ENCODE measurements at regions not wholly inside any gene's neighbourhood (a gene's known extent, or its start where the extent isn't known, plus 50 kb on each side); places are given as distances from the start of the nearest gene placed in this dataset.

DNA sequence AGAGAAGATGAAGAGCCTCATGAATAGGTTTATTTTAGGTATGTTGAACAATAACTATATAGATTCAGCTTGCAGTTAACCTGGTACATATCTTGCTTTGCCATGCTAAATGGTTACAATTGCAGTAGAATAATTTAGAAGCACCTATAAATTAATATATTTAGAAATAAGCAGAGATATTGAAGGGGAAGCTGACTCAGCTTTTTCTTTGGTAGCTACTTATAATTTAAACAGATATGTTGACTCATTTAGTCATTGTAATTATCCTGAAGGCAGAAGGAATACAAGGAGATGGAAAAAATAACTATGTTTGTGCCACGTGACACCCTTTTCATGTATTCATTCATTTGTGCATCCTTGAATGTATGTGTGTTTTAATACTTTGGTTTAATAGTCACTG, 755.5 kb downstream of the SUCLG1 start:
- DNase-seq (ENCODE audit: low read depth in 4 of 4, low spot score in 3 of 4), result no peak

DNA sequence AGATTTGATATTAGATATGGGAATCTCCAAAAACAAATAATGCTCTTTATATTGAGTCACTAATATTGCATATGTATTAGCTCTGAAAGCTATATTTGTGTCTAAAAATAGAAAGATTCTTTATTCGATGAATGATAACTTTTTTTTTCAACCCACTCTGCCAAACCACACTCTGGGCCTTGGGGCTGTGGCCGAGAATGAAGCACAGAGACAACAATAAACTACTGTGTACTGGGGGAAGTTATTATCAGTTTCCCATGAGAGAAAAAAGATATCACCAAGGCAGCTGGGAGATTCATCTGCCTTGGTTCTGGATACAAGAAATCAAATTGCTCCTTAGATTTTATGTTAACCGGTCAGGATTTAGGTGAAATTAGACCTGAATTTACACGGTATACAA, 762.2 kb downstream of the SUCLG1 start:
- DNase-seq (ENCODE audit: low read depth in 4 of 4, low spot score in 3 of 4), result no peak

DNA sequence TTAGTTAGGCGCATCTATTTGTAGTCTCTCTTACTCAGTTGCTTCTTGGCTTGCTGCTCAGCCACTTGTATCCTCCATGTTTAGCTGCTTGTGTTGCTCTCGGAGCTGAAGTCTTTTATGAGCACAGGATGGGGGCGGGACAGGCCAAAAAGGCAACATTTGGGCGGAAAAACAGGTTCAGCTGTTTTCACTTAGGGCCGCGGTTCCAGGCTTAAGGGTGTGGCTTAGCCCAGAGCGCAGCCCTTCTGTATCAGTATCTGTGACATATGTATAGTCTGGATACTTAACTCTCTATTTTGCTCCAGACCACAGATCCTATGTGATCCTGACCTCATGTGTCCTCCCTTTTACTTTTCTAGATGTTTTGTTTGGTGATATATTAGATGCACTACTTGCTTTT, 763.5 kb downstream of the SUCLG1 start:
- no peak for DNase-seq (ENCODE audit: low read depth in 4 of 4, low spot score in 3 of 4)

DNA sequence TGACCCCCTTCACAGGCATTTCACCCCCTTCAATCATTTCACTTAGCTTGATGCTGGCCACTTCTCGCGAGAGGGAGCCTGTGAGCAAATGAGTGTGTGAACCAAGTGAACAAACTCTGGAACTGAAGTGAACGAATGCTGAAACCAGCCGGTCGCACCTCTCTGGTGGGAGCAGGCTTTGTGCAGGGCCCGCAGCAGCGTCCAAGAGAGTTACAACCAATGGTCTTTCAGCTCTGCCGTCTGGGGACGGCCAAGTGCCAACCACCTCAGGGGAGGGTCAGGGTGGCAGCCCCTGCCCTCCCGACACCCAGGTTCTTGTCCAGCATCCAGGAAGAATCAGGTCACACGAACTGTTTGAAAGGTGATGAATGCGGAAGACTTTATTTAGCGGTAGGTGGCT, 764.0 kb downstream of the SUCLG1 start:
- no peak for DNase-seq (ENCODE audit: low read depth in 4 of 4, low spot score in 3 of 4)

GRCh38 chr2:83689402-83689801, 769.7 kb downstream of the SUCLG1 start:
- no peak for DNase-seq (ENCODE audit: low read depth in 4 of 4, low spot score in 3 of 4)

DNA sequence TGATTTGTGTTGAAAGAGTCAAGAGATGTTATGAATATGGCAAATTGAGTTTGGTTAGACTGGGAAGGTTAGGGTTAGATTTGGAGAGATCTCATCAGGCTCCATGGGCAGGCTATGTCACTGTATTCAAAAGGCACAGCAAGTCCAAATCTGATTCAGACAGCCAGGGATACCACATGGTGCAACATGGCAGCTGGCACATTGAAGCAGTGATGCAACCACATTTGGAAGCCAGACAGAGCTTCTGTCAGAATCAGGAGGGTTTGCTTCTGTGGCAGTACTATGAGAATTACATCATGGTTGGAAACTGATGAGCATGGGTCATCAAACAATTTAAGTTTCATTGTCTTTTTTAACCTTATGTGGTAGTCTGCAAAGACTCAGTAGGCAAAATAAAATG, 772.2 kb downstream of the SUCLG1 start:
- no peak for DNase-seq (ENCODE audit: low read depth in 4 of 4, low spot score in 3 of 4)

DNA sequence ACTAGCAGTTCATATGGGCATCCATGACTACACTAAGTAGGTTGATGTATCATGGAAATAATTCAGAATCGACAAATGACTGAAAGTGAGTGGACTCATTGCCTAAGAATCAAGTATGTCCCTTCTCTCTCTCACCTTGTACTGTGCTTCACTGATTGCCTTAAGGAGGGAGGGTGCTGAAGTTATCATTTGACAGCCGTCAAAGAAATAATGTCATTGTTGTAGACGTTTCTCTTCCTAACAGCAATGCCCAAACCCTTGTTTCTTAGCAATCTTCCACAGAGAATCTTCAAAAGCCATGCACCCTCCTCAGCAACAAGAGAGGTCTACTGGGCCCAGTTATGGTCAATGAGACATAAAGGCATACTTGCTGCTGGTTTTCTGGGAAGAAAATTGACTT, 785.0 kb downstream of the SUCLG1 start:
- DNase-seq (ENCODE audit: low read depth in 4 of 4, low spot score in 3 of 4), result no peak

- no peak for DNase-seq (ENCODE audit: low read depth in 4 of 4, low spot score in 3 of 4)
Measured at GRCh38 chr2:83665894-83666293, 793.2 kb downstream of the SUCLG1 start.

- DNase-seq (ENCODE audit: low read depth in 4 of 4, low spot score in 3 of 4), result no peak
Measured at GRCh38 chr2:83665154-83665553, 793.9 kb downstream of the SUCLG1 start.

- no peak for DNase-seq (ENCODE audit: low read depth in 4 of 4, low spot score in 3 of 4)
Measured at GRCh38 chr2:83661711-83662110, 797.4 kb downstream of the SUCLG1 start.

GRCh38 chr2:83654091-83654611, 804.9 kb downstream of the SUCLG1 start:
- DNase-seq (ENCODE audit: low read depth in 4 of 4, low spot score in 3 of 4), result no peak

DNA sequence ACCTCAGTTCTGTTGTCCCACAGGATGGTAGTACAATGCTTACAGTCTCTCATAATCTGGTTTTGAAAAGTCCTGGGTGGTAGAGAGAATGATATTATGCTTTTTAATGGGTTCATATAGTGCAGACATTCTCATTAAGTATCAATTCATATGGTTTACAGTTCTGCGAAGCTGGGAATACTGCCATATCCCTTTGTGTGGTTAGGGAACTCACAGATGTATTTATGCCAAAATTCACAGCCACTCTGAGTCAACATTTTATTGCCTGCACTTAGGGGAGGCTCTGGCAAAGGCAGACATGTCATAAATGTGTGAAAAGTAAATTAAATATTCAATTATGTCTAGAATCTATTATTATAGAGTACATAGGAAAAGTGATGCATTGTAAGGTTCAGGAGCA, 808.2 kb downstream of the SUCLG1 start:
- no peak for DNase-seq (ENCODE audit: low read depth in 4 of 4, low spot score in 3 of 4)

- DNase-seq (ENCODE audit: low read depth in 4 of 4, low spot score in 3 of 4), result no peak
Measured at GRCh38 chr2:83650161-83650560, 808.9 kb downstream of the SUCLG1 start.

DNA sequence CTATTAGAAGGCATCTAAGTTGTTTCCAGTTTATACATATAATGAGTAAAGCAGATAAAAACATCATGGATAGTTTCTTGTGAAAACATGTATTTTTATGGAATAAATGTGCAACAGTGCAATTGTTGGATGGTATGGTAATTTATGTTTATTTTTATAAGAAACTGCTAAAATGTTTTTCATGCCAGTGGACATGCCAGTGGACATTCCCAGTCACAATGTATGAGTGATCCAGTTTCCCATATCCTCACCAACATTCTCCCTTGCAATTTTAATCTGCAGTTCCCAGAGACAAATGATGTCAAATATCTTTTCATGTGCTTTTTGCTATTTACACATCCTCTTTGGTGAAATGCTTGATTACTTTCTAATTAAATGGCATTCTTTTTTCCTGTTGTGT, 818.6 kb downstream of the SUCLG1 start:
- DNase-seq (ENCODE audit: low read depth in 4 of 4, low spot score in 3 of 4), result no peak

GRCh38 chr2:83633423-83633822, 825.7 kb downstream of the SUCLG1 start:
- no peak for DNase-seq (ENCODE audit: low read depth in 4 of 4, low spot score in 3 of 4)

- no peak for DNase-seq (ENCODE audit: low read depth in 4 of 4, low spot score in 3 of 4)
Measured at GRCh38 chr2:83630351-83630750, 828.7 kb downstream of the SUCLG1 start.

- no peak for DNase-seq (ENCODE audit: low read depth in 4 of 4, low spot score in 3 of 4)
Measured at GRCh38 chr2:83615511-83615910, 843.6 kb downstream of the SUCLG1 start.

- no peak for DNase-seq (ENCODE audit: low read depth in 4 of 4, low spot score in 3 of 4)
Measured at GRCh38 chr2:83613178-83613577, 845.9 kb downstream of the SUCLG1 start.

- DNase-seq (ENCODE audit: low read depth in 4 of 4, low spot score in 3 of 4), result no peak
Measured at GRCh38 chr2:83602753-83603152, 856.3 kb downstream of the SUCLG1 start.

GRCh38 chr2:83596592-83597282, 862.3 kb downstream of the SUCLG1 start:
- DNase-seq (ENCODE audit: low read depth in 4 of 4, low spot score in 3 of 4), result no peak

DNA sequence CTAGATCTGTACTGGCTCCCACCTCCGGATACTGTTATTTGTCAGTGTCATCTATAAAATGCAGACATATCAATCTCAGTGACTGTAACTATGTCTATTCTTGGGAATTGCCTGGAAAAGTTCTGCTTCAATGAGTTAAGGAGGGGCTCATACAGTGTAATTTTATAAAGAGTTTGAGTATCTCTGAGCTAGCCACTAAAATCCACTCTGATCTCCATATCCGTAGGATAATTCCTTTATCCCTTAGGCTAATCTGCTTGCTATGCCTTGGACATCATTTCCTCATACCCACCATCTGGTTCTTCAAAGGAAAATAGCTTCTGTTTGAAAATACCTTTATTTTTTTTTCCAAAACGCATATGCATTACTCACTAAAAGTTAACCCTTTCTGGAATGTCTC, 863.2 kb downstream of the SUCLG1 start:
- no peak for DNase-seq (ENCODE audit: low read depth in 4 of 4, low spot score in 3 of 4)

DNA sequence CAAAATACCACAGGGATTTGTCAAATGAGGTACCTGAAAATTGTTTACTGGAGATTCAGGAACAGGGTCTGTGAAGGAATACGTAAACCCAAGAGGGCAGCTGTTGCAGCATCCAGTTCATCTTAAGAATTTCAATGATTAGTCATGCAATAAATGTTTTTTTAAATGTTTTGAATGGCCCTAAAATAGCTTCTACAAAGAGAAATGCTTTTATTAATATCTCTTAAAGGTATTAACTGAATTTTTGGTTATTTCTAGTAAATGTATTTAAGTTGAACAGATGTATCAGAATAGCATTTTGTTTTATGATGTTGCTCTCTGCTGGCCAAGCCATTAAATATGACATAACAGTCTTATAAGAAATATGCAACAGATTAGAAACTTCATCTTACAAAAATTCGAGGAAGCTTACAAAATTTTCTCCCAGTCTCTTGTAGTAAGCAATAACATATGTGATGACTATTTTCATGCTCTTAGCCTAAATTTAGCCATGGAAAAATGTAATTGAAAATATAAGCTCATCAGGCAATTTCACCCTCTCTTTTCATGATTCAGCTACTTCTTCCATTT, 863.9 kb downstream of the SUCLG1 start:
- no peak for DNase-seq (ENCODE audit: low read depth in 4 of 4, low spot score in 3 of 4)

Data from right renal pelvis (tissue), 4 donors.